ENCODE measurements at regions not wholly inside any gene's neighbourhood (a gene's known extent, or its start where the extent isn't known, plus 50 kb on each side); places are given as distances from the start of the nearest gene placed in this dataset.

GRCh38 chr4:156197216-156197615 lies 243.6 kb upstream of the CTSO start:
- Histone ChIP-seq H4K20me1 (replicated peaks; ENCODE audit: insufficient read depth) (no peaks in the 10 kb centered on the region), H3K27ac (ENCODE audit: low read depth) (no peak overlapping the region), H3K4me2 (no peak overlapping the region), H3K27me3 (ENCODE audit: insufficient read depth) (no peaks in the 10 kb centered on the region), H3K4me1 (ENCODE audit: insufficient read depth) (no peaks in the 10 kb centered on the region), H3K36me3 (ENCODE audit: insufficient read depth) (no peaks in the 10 kb centered on the region), H2AFZ (peak overlapping the region; percentile 57; the same call in 1 of the 2 replicates), H3K9me2 (ENCODE audit: insufficient read depth) (no peaks in the 10 kb centered on the region), H3K79me2 (replicated peaks; ENCODE audit: insufficient read depth) (no peaks in the 10 kb centered on the region), H3F3A (replicated peaks; ENCODE audit: low read depth) (no peaks in the 10 kb centered on the region), H3K4me3 (no peak overlapping the region)
- Mint-ChIP-seq H3K4me3 (no peak overlapping the region), H3K27me3 (ENCODE audit: insufficient read depth, low read depth, poor library complexity) (peaks cover 5% of the 10 kb centered on the region), H3K36me3 (ENCODE audit: low read depth) (no peaks in the 10 kb centered on the region), H3K27ac (no peak overlapping the region), H3K4me1 (peaks cover 11% of the 10 kb centered on the region; the same call in 2 of the 3 replicates), H3K9me3 (no peaks in the 10 kb centered on the region; the same call in 2 of the 3 replicates)
- TF ChIP-seq EZH2phosphoT487 (IDR thresholded peaks at IDR 0.05; ENCODE audit: unreplicated experiment) (no peak), EZH2 (IDR thresholded peaks at IDR 0.05; ENCODE audit: low read depth, unreplicated experiment) (no peak), NANOG (IDR thresholded peaks at IDR 0.05; ENCODE audit: borderline replicate concordance) (no peak)
- TF ChIP-seq, protein P1, sequence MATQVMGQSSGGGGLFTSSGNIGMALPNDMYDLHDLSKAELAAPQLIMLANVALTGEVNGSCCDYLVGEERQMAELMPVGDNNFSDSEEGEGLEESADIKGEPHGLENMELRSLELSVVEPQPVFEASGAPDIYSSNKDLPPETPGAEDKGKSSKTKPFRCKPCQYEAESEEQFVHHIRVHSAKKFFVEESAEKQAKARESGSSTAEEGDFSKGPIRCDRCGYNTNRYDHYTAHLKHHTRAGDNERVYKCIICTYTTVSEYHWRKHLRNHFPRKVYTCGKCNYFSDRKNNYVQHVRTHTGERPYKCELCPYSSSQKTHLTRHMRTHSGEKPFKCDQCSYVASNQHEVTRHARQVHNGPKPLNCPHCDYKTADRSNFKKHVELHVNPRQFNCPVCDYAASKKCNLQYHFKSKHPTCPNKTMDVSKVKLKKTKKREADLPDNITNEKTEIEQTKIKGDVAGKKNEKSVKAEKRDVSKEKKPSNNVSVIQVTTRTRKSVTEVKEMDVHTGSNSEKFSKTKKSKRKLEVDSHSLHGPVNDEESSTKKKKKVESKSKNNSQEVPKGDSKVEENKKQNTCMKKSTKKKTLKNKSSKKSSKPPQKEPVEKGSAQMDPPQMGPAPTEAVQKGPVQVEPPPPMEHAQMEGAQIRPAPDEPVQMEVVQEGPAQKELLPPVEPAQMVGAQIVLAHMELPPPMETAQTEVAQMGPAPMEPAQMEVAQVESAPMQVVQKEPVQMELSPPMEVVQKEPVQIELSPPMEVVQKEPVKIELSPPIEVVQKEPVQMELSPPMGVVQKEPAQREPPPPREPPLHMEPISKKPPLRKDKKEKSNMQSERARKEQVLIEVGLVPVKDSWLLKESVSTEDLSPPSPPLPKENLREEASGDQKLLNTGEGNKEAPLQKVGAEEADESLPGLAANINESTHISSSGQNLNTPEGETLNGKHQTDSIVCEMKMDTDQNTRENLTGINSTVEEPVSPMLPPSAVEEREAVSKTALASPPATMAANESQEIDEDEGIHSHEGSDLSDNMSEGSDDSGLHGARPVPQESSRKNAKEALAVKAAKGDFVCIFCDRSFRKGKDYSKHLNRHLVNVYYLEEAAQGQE (IDR thresholded peaks at IDR 0.05; ENCODE audit: unreplicated experiment), result no peak
- TF ChIP-seq, protein P2, sequence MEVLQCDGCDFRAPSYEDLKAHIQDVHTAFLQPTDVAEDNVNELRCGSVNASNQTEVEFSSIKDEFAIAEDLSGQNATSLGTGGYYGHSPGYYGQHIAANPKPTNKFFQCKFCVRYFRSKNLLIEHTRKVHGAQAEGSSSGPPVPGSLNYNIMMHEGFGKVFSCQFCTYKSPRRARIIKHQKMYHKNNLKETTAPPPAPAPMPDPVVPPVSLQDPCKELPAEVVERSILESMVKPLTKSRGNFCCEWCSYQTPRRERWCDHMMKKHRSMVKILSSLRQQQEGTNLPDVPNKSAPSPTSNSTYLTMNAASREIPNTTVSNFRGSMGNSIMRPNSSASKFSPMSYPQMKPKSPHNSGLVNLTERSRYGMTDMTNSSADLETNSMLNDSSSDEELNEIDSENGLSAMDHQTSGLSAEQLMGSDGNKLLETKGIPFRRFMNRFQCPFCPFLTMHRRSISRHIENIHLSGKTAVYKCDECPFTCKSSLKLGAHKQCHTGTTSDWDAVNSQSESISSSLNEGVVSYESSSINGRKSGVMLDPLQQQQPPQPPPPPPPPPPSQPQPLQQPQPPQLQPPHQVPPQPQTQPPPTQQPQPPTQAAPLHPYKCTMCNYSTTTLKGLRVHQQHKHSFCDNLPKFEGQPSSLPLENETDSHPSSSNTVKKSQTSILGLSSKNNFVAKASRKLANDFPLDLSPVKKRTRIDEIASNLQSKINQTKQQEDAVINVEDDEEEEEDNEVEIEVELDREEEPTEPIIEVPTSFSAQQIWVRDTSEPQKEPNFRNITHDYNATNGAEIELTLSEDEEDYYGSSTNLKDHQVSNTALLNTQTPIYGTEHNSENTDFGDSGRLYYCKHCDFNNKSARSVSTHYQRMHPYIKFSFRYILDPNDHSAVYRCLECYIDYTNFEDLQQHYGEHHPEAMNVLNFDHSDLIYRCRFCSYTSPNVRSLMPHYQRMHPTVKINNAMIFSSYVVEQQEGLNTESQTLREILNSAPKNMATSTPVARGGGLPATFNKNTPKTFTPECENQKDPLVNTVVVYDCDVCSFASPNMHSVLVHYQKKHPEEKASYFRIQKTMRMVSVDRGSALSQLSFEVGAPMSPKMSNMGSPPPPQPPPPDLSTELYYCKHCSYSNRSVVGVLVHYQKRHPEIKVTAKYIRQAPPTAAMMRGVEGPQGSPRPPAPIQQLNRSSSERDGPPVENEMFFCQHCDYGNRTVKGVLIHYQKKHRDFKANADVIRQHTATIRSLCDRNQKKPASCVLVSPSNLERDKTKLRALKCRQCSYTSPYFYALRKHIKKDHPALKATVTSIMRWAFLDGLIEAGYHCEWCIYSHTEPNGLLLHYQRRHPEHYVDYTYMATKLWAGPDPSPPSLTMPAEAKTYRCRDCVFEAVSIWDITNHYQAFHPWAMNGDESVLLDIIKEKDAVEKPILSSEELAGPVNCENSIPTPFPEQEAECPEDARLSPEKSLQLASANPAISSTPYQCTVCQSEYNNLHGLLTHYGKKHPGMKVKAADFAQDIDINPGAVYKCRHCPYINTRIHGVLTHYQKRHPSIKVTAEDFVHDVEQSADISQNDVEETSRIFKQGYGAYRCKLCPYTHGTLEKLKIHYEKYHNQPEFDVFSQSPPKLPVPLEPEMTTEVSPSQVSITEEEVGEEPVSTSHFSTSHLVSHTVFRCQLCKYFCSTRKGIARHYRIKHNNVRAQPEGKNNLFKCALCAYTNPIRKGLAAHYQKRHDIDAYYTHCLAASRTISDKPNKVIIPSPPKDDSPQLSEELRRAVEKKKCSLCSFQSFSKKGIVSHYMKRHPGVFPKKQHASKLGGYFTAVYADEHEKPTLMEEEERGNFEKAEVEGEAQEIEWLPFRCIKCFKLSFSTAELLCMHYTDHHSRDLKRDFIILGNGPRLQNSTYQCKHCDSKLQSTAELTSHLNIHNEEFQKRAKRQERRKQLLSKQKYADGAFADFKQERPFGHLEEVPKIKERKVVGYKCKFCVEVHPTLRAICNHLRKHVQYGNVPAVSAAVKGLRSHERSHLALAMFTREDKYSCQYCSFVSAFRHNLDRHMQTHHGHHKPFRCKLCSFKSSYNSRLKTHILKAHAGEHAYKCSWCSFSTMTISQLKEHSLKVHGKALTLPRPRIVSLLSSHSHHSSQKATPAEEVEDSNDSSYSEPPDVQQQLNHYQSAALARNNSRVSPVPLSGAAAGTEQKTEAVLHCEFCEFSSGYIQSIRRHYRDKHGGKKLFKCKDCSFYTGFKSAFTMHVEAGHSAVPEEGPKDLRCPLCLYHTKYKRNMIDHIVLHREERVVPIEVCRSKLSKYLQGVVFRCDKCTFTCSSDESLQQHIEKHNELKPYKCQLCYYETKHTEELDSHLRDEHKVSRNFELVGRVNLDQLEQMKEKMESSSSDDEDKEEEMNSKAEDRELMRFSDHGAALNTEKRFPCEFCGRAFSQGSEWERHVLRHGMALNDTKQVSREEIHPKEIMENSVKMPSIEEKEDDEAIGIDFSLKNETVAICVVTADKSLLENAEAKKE (CRISPR knock-in tag; IDR thresholded peaks at IDR 0.05), result no peak
- DNase-seq (ENCODE audit: low spot score) (peak; percentile 43), ATAC-seq (peak; percentile 80)

Data from GM23338 (cell line).